Loucy (cell line): ENCODE measurements at regions not wholly inside any gene's neighbourhood (a gene's known extent, or its start where the extent isn't known, plus 50 kb on each side); places are given as distances from the start of the nearest gene placed in this dataset.

Experiments used
- CTCF ChIP-seq: fragments of 200-600 bp; sonication (generic); conservative IDR thresholded peaks from 2 replicates; pipeline ENCODE4 v1.5.1; 2014; ENCODE audit warnings: mild to moderate bottlenecking, antibody characterized with exemption, low read length
- EZH2phosphoT487 ChIP-seq: fragments of 200-600 bp; IDR thresholded peaks from 2 replicates; pipeline ENCODE4 v1.6.1; 2018; ENCODE audit warnings: antibody characterized with exemption, mild to moderate bottlenecking, moderate library complexity, borderline replicate concordance

- TF ChIP-seq CTCF, result no peak
- TF ChIP-seq EZH2phosphoT487, result no peak
These were observed 304.4 kb downstream of the RRAGC start for GRCh38 chr1:38555130-38555529.
